Nucleus accumbens (tissue), 56 donors: ENCODE measurements at regions not wholly inside any gene's neighbourhood (a gene's known extent, or its start where the extent isn't known, plus 50 kb on each side); places are given as distances from the start of the nearest gene placed in this dataset.

Source experiments
- DNase-seq, 56 donors: peaks; one replicate each; lab custom pipeline; 2025; lab: John Stamatoyannopoulos, UW

GRCh38 chr13:30009411-30009810 lies 159.0 kb upstream of the UBL3 start:
- no peak for DNase-seq

- DNase-seq = no peak
Observed at GRCh38 chr13:30006246-30006645, 155.8 kb upstream of the UBL3 start.

DNA sequence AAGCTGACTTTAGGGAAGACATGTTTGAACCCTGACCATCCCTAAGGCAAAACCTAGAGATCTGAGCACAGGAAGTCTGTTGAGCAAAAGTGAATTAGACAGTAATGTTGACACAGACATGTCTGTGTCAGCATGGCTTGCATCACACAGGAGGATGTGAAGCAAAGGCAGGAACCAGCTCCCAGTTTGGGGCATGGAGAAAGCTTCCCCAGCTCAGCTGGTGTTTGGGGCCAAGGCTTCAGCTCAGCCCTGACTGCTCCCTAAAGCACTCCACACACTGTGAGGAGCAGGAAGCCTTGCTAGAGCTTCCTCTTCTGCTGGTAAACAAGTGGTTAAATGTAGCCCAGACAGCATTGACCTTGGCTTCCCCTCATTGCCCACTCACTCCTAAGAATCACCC lies 153.8 kb upstream of the UBL3 start:
- no peak for DNase-seq

DNA sequence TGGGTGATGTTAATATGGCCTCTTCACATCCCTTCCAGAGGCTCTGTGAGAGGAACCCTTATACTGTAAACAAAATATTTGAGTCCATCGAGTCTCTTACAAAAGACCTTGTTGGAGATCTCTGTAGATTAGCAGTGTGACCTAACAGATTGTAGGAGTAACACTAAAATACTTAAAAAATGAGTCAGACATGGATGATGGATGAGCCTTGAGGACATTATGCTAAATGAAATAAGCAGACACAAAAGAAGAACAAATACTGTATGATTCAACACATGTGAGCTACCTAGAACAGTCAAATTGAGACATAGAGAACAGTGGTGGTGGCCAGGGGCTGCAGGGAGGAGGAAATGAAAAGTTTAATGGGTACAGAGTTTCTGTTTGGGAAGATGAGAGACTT lies 152.2 kb upstream of the UBL3 start:
- no peak for DNase-seq

DNA sequence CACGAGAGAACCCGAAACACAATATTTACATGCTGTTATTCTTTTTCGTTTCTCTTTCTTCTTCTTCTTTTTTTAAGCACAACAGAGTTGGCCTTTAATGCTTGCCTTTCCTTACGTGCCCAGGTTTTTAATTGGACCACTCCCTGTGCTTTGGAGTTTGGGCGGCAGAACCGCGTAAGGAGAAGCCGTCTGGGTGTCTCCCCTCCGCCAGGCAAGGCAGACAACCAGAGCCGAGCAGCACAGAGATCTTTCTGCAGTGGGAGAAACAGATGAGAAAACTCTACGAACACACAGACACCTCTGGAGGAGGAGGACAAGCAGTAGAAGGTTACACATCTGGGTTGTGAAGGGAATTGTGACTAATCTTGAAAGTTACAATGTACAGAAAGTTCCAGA lies 150.0 kb upstream of the UBL3 start:
- no peak for DNase-seq

GRCh38 chr13:29999492-30000369 lies 149.3 kb upstream of the UBL3 start:
- DNase-seq = no peak

DNA sequence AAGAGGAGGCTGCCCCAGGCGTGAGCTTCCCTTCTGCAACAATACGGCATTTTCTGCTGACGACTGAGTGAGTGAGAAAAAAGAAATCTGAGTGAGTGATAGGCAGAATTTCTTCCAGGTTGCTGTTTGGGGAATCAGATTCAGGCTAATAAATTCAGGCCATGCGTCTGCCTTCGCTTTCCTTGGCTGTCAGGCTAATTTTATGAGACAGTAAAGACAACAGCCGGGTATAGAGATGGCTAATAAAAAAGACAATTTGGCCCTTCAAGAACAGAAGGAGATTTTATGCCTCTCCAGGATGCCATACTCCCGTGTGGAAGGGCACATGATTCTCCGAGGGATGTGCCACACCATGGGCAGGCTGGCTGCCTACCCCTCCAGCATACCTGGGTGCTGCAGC lies 145.9 kb upstream of the UBL3 start:
- no peak for DNase-seq

GRCh38 chr13:29994911-29995595 lies 144.6 kb upstream of the UBL3 start:
- DNase-seq = no peak

- DNase-seq = peak in 11 of 56 donors; percentile 11 to 62 (median 34)
Observed at GRCh38 chr13:29993716-29994488, 143.5 kb upstream of the UBL3 start.

- no peak for DNase-seq
Observed at GRCh38 chr13:29993196-29993595, 142.8 kb upstream of the UBL3 start.

DNA sequence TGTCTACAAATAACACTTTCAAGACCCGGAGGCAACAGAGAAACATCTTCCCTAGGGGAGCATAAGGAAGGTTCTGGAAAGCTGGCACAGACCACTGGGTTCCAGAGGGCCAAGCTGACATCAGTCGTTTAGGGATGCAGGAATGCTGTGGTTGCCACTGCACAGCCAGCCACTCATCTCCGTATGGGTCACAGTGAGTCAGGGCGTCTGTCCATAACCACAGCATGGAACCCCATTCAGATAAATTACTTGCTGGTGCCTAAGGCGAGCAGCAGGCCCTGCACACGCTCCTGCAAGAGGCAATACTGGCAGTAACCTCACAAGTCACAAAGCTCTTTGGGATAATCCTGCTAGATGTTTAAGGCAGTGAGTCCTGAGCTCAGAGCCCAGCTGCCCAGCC lies 140.9 kb upstream of the UBL3 start:
- DNase-seq = no peak

DNA sequence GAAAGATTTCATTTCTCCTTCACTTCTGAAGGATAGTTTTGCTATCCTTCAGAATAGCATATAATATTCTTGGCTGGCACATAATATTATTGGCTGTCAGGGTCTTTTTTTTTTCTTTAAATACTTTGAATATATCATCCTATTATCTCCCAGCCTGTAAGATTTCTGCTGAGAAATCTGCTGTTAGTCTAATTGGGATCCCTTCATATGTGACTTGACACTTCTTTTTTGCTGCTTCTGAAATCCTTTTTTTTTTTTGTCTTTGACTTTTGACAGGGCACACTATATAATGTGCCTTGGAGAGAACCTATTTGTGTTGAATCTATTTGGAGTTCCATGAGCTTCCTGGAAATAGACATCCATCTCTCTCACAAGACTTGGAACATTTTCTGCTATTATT lies 136.9 kb upstream of the UBL3 start:
- no peak for DNase-seq

- no peak for DNase-seq
Observed at GRCh38 chr13:29980339-29980738, 129.9 kb upstream of the UBL3 start.

- DNase-seq = no peak
Observed at GRCh38 chr13:29978211-29978610, 127.8 kb upstream of the UBL3 start.

GRCh38 chr13:29977476-29978120 lies 127.2 kb upstream of the UBL3 start:
- no peak for DNase-seq

GRCh38 chr13:29976535-29976934 lies 126.1 kb upstream of the UBL3 start:
- no peak for DNase-seq

GRCh38 chr13:29975283-29975682 lies 124.9 kb upstream of the UBL3 start:
- no peak for DNase-seq

GRCh38 chr13:29969286-29969685 lies 118.9 kb upstream of the UBL3 start:
- DNase-seq = no peak

GRCh38 chr13:29964181-29964845 lies 113.9 kb upstream of the UBL3 start:
- DNase-seq = no peak

- DNase-seq = peak in 20 of 56 donors; percentile 4 to 64 (median 36)
Observed at GRCh38 chr13:29963089-29963488, 112.7 kb upstream of the UBL3 start.
